ENCODE measurements at regions not wholly inside any gene's neighbourhood (a gene's known extent, or its start where the extent isn't known, plus 50 kb on each side); places are given as distances from the start of the nearest gene placed in this dataset.

DNA sequence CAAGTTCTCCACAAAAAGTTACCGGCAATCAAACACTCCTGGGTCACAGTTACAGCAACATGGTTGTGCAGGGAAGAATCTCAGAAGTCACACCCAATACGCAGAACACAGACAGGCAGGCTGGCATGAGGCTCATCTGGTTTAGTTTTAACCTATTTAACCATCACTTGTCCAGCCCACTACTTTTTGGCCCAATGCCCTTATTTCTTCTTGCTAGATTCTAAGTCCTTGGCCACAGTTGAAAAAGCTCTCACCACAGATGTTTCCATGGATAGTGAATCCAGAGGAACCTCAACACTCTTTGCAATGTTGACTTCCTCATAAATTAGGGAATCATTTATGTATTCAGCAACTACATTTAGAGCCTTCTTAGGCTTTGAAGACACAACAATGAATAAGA is 50.7 kb upstream of the FNDC3A start:
- TF ChIP-seq, protein P1, sequence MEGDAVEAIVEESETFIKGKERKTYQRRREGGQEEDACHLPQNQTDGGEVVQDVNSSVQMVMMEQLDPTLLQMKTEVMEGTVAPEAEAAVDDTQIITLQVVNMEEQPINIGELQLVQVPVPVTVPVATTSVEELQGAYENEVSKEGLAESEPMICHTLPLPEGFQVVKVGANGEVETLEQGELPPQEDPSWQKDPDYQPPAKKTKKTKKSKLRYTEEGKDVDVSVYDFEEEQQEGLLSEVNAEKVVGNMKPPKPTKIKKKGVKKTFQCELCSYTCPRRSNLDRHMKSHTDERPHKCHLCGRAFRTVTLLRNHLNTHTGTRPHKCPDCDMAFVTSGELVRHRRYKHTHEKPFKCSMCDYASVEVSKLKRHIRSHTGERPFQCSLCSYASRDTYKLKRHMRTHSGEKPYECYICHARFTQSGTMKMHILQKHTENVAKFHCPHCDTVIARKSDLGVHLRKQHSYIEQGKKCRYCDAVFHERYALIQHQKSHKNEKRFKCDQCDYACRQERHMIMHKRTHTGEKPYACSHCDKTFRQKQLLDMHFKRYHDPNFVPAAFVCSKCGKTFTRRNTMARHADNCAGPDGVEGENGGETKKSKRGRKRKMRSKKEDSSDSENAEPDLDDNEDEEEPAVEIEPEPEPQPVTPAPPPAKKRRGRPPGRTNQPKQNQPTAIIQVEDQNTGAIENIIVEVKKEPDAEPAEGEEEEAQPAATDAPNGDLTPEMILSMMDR (IDR thresholded peaks at IDR 0.05; ENCODE audit: insufficient read depth, low read length), result no peak
- TF ChIP-seq GABPA (IDR thresholded peaks at IDR 0.05; ENCODE audit: low read depth), result no peak
- TF ChIP-seq POLR2AphosphoS5 (IDR thresholded peaks at IDR 0.05; ENCODE audit: low read depth), result no peak
- no peak for TF ChIP-seq REST (IDR thresholded peaks at IDR 0.05; ENCODE audit: insufficient replicate concordance, low read depth)
- no peak for TF ChIP-seq SPI1 (IDR thresholded peaks at IDR 0.05; ENCODE audit: borderline replicate concordance, low read depth)

Measured in HL-60 (cell line).